Right ventricle myocardium inferior (tissue), 1 donor: ENCODE measurements at regions not wholly inside any gene's neighbourhood (a gene's known extent, or its start where the extent isn't known, plus 50 kb on each side); places are given as distances from the start of the nearest gene placed in this dataset.
"Not testable (repeated sequence)": the region's sequence is repeated elsewhere in the genome, so short reads cannot be mapped to it uniquely, and the experiment has no call there.

Experiments used
- ATAC-seq: fragments of 200-7000 bp; cut with Tn5 transposase; one replicate; pipeline ENCODE4 v1.9.1; 2020; ENCODE audit warnings: mild to moderate bottlenecking, moderate library complexity
- DNase-seq: peaks from one replicate; pipeline ENCODE4 v3.0.0; 2021; ENCODE audit errors: missing footprints
- intact Hi-C: fragments of 100-400 bp; cut with DNase I; formaldehyde crosslinking; loops from one replicate; pipeline ENCODE4 v1.11.0; 2022
- donor health status: DM: no; HTN: yes; CAD: no; lungs with severe emphysema.

GRCh38 chr13:105679838-105680237, 855.6 kb downstream of the EFNB2 start:
- ATAC-seq (no peak), DNase-seq (no peak)
- intact Hi-C loops: no loop called here

GRCh38 chr13:105678072-105678471, 857.4 kb downstream of the EFNB2 start:
- no peak for DNase-seq
- intact Hi-C loops: no loop called here
- no peak for ATAC-seq

- DNase-seq (no peak), ATAC-seq (no peak)
- intact Hi-C loops: no loop called here
These were observed 862.6 kb downstream of the EFNB2 start for GRCh38 chr13:105672881-105673280.

GRCh38 chr13:105671131-105671530, 864.3 kb downstream of the EFNB2 start:
- ATAC-seq, DNase-seq, intact Hi-C loops: not testable (repeated sequence)

GRCh38 chr13:105670179-105670990, 865.1 kb downstream of the EFNB2 start:
- intact Hi-C loops: no loop called here
- ATAC-seq: no peak
- DNase-seq: no peak

GRCh38 chr13:105665284-105665683, 870.2 kb downstream of the EFNB2 start:
- intact Hi-C loops: no loop called here
- ATAC-seq (no peak), DNase-seq (no peak)

- no peak for DNase-seq
- intact Hi-C loops: no loop called here
- no peak for ATAC-seq
These were observed 872.3 kb downstream of the EFNB2 start for GRCh38 chr13:105663182-105663581.

GRCh38 chr13:105660561-105660960, 874.9 kb downstream of the EFNB2 start:
- no peak for ATAC-seq
- no peak for DNase-seq

GRCh38 chr13:105658431-105658830, 877.0 kb downstream of the EFNB2 start:
- intact Hi-C loops: no loop called here
- DNase-seq: no peak
- no peak for ATAC-seq

More at GRCh38 chr13:105660561-105660960, 874.9 kb downstream of the EFNB2 start:
- intact Hi-C loops: no loop called here

GRCh38 chr13:105655046-105655445, 880.4 kb downstream of the EFNB2 start:
- DNase-seq: no peak
- no peak for ATAC-seq
- intact Hi-C loops: no loop called here

- DNase-seq (no peak), ATAC-seq (no peak)
These were observed 891.5 kb downstream of the EFNB2 start for GRCh38 chr13:105643966-105644365.

GRCh38 chr13:105642511-105642958, 892.9 kb downstream of the EFNB2 start:
- no peak for ATAC-seq

More at GRCh38 chr13:105643966-105644365, 891.5 kb downstream of the EFNB2 start:
- intact Hi-C loops: no loop called here

GRCh38 chr13:105641121-105641520, 894.3 kb downstream of the EFNB2 start:
- intact Hi-C loops: no loop called here
- no peak for DNase-seq
- no peak for ATAC-seq

More at GRCh38 chr13:105642511-105642958, 892.9 kb downstream of the EFNB2 start:
- DNase-seq: no peak
- intact Hi-C loops: no loop called here

- DNase-seq (no peak), ATAC-seq (no peak)
- intact Hi-C loops: no loop called here
These were observed 897.0 kb downstream of the EFNB2 start for GRCh38 chr13:105638426-105638825.

- no peak for DNase-seq
- no peak for ATAC-seq
- intact Hi-C loops: no loop called here
These were observed 901.4 kb downstream of the EFNB2 start for GRCh38 chr13:105634059-105634458.

GRCh38 chr13:105630431-105630830, 905.0 kb downstream of the EFNB2 start:
- ATAC-seq (no peak), DNase-seq (no peak)
- intact Hi-C loops: no loop called here

GRCh38 chr13:105627270-105627669, 908.2 kb downstream of the EFNB2 start:
- ATAC-seq (no peak), DNase-seq (no peak)
- intact Hi-C loops: no loop called here

GRCh38 chr13:105625691-105626090, 909.8 kb downstream of the EFNB2 start:
- ATAC-seq (no peak), DNase-seq (no peak)

GRCh38 chr13:105616333-105617075, 919.0 kb downstream of the EFNB2 start:
- intact Hi-C loops: no loop called here
- DNase-seq: no peak
- no peak for ATAC-seq

More at GRCh38 chr13:105625691-105626090, 909.8 kb downstream of the EFNB2 start:
- intact Hi-C loops: no loop called here

GRCh38 chr13:105612541-105612940, 922.9 kb downstream of the EFNB2 start:
- no peak for DNase-seq
- no peak for ATAC-seq
- intact Hi-C loops: no loop called here
